Mesothelial cell of epicardium (in vitro differentiated cells): ENCODE measurements at regions not wholly inside any gene's neighbourhood (a gene's known extent, or its start where the extent isn't known, plus 50 kb on each side); places are given as distances from the start of the nearest gene placed in this dataset.

Experiments used
- DNase-seq, 2 experiments: peaks; one replicate each; pipeline ENCODE4 v3.0.0; 2021; ENCODE audit warnings: low spot score in 2 of 2; ENCODE audit not compliant: unreplicated experiment in 2 of 2
- H3K27ac Mint-ChIP-seq: 2 replicates; pipeline ENCODE4 v1.8.0; 2021; ENCODE audit warnings: mixed read lengths
- H3K27me3 Mint-ChIP-seq: 2 replicates; pipeline ENCODE4 v1.8.0; 2021; ENCODE audit warnings: low read depth, mixed read lengths
- H3K36me3 Mint-ChIP-seq: 2 replicates; pipeline ENCODE4 v1.8.0; 2021; ENCODE audit warnings: mixed read lengths
- H3K4me1 Mint-ChIP-seq: 2 replicates; pipeline ENCODE4 v1.8.0; 2021; ENCODE audit warnings: mixed read lengths
- H3K4me3 Mint-ChIP-seq: 2 replicates; pipeline ENCODE4 v1.8.0; 2021; ENCODE audit warnings: mild to moderate bottlenecking, moderate library complexity, mixed read lengths
- H3K9me3 Mint-ChIP-seq: 2 replicates; pipeline ENCODE4 v1.8.0; 2021; ENCODE audit warnings: mixed read lengths
- TF ChIP-seq, protein P1 (sequence below): fragments of 200-600 bp; sonication (generic); IDR thresholded peaks from one replicate; pipeline ENCODE4 v1.5.0; 2021; ENCODE audit warnings: antibody characterized with exemption; ENCODE audit not compliant: unreplicated experiment

DNA sequence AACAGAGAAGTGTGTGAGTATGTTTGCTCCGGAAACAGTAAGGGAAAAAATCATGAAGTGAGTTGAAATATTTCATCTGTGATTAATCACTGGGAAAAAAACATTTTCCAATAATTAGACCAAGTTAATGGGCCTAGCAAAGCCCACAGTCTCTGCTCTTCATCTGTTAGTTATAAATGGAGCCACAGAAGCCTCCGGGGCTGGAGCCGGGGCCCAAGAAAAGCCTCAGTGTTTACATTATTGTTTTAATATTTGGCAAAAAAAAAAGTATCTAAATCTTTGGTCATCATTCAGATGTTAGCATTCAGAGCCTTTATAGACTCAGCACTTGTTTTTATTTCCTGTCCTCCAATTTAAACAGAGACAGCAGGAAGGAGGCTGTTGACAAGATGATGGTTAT lies 115.0 kb downstream of the UBE2U start:
- TF ChIP-seq, protein P1, sequence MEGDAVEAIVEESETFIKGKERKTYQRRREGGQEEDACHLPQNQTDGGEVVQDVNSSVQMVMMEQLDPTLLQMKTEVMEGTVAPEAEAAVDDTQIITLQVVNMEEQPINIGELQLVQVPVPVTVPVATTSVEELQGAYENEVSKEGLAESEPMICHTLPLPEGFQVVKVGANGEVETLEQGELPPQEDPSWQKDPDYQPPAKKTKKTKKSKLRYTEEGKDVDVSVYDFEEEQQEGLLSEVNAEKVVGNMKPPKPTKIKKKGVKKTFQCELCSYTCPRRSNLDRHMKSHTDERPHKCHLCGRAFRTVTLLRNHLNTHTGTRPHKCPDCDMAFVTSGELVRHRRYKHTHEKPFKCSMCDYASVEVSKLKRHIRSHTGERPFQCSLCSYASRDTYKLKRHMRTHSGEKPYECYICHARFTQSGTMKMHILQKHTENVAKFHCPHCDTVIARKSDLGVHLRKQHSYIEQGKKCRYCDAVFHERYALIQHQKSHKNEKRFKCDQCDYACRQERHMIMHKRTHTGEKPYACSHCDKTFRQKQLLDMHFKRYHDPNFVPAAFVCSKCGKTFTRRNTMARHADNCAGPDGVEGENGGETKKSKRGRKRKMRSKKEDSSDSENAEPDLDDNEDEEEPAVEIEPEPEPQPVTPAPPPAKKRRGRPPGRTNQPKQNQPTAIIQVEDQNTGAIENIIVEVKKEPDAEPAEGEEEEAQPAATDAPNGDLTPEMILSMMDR: no peak
- DNase-seq: no peak
- Mint-ChIP-seq H3K4me1 (no peaks in the 10 kb centered on the region), H3K4me3 (no peak overlapping the region), H3K36me3 (no peaks in the 10 kb centered on the region), H3K9me3 (no peaks in the 10 kb centered on the region), H3K27me3 (peaks cover 4% of the 10 kb centered on the region), H3K27ac (no peak overlapping the region)

DNA sequence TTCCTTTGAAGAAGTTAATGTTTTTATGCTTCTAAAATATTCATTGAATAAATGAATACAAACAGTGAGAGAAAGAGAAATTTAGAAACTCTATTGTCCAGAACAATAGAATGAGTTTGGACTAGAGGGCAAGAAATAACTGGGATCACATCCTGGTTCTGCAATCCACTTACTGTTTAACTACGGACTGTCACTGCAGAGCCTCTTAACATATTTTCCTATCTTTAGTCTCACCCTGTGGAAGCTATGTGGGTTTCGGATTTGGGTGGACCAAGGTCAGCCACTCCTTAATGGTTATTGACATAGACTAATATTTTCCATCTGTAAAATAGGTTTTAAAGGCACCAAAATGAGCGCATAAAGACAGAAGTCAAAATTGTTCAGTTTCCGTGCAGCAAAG lies 116.6 kb downstream of the UBE2U start:
- no peak for DNase-seq
- peaks cover 4% of the 10 kb centered on the region for H3K27me3 Mint-ChIP-seq
- TF ChIP-seq, protein P1: no peak
- no peak overlapping the region for H3K27ac Mint-ChIP-seq
- H3K4me3 Mint-ChIP-seq: no peak overlapping the region
- H3K4me1 Mint-ChIP-seq: peaks cover 2% of the 10 kb centered on the region
- H3K9me3 Mint-ChIP-seq: no peaks in the 10 kb centered on the region
- H3K36me3 Mint-ChIP-seq: no peaks in the 10 kb centered on the region

DNA sequence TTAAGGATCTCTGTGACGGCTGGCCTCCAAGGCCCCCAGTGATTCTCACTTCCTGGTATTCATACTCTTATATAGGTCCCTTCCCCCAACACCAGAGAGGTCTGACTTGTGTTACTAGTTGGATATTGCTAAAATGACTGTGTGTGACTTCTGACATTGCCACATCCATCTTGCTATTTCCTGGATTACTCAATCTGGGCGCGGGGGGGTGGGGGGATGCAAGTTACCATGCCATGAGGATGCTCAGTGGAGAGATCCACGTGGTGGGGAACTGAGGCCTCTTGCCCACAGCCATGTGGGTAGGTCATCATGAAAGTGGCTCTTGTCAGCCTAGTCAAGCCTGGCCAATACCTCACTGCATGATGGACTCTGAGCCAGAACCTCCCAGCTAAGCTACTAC lies 117.0 kb downstream of the UBE2U start:
- Mint-ChIP-seq H3K9me3 (no peaks in the 10 kb centered on the region), H3K4me1 (peaks cover 3% of the 10 kb centered on the region), H3K27ac (no peak overlapping the region), H3K36me3 (no peaks in the 10 kb centered on the region), H3K4me3 (no peak overlapping the region), H3K27me3 (peaks cover 4% of the 10 kb centered on the region)
- TF ChIP-seq, protein P1: no peak
- no peak for DNase-seq

DNA sequence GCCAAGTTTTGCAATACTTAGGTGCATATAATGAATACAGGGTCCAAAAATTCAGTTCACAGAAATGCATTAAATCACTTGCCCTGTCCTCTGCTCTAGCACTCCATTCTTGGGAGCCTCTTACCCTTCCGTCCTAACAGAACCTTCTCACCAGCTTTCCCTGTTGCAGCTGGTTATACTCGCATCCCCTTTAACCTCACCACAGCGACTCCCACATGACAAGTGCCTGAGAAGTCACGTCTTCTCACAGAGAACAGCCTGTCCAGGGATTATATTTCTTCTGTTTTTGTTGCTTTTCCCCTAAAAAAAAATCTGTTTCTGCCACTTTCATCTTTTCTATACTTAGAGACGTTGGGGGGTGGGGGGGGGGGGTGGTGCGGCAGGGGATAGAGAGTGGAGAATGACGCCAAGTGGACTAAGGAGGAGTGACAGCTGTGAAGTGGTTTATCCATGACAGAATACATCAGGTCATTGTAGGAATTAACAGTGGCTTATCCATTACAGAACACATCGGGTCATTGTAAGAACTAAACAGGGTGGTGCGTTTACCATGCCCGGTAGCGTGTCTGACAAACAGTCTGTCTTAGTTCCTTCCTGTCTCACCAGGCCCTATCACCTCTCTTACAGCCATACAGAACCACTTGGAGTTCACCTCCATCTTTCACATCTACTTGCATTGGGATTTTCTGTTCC lies 117.6 kb downstream of the UBE2U start:
- TF ChIP-seq, protein P1: no peak
- Mint-ChIP-seq H3K27me3 (peaks cover 4% of the 10 kb centered on the region), H3K36me3 (no peaks in the 10 kb centered on the region), H3K27ac (no peak overlapping the region), H3K9me3 (no peaks in the 10 kb centered on the region), H3K4me3 (no peak overlapping the region), H3K4me1 (peaks cover 3% of the 10 kb centered on the region)
- DNase-seq: no peak

DNA sequence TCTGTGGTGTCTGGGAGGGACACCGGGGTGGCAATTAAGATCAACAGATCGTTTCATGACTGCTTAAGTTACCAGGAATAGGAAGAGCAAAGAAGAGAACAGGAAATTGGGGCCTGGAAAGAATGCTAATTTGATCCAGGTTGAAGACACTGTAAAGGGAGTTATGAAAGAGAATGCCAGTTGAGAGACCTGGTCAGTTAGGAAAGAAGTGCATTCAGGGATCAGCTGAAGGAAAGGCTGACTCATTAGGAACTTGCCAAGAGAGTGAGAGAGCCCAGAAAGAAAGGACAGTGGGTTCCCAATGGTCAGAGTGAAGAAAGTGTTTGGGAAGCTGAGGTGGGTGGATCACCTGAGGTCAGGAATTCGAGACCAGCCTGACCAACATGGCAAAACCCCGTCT lies 119.6 kb downstream of the UBE2U start:
- TF ChIP-seq, protein P1: no peak
- Mint-ChIP-seq H3K27me3 (peaks cover 4% of the 10 kb centered on the region), H3K36me3 (no peaks in the 10 kb centered on the region), H3K4me3 (no peak overlapping the region), H3K27ac (no peak overlapping the region), H3K4me1 (peaks cover 3% of the 10 kb centered on the region), H3K9me3 (no peaks in the 10 kb centered on the region)
- DNase-seq: no peak

DNA sequence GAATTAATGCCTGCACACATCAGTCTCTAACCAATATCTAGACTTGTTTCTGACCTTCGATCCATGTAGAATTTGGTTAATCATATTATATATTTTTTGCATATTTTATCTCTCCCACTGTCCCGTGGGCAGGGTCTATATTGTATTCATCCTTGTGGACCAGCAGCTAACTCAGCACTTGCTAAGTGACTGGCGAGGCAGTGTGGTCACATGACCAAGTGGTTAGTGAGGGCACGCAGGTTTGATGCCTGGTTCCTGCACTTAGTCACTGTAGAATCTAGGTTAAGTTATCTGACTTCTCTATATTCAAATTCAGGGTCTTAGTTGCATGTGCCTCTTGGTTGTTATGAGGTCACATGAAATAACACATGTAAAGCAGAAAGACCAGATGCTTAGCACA lies 120.5 kb downstream of the UBE2U start:
- Mint-ChIP-seq H3K27me3 (peaks cover 4% of the 10 kb centered on the region), H3K4me1 (peaks cover 3% of the 10 kb centered on the region), H3K36me3 (no peaks in the 10 kb centered on the region), H3K4me3 (no peak overlapping the region), H3K27ac (no peak overlapping the region), H3K9me3 (no peaks in the 10 kb centered on the region)
- TF ChIP-seq, protein P1: no peak
- DNase-seq: no peak
